Naive B cell (primary cell): ENCODE measurements at regions not wholly inside any gene's neighbourhood (a gene's known extent, or its start where the extent isn't known, plus 50 kb on each side); places are given as distances from the start of the nearest gene placed in this dataset.

Experiments used
- ATAC-seq, 2 donors: fragments of 150-1000 bp; cut with Tn5 transposase; 2 replicates each; pipeline ENCODE4 v1.10.0; 2021; ENCODE audit warnings: low read depth in 2 of 2, mild to moderate bottlenecking in 2 of 2, moderate library complexity in 2 of 2
- DNase-seq: peaks from one replicate; pipeline ENCODE4 v3.0.0; 2022
- H3K27ac Mint-ChIP-seq, 6 donors: one replicate each; pipeline ENCODE4 v1.8.0; 2020 to 2022; ENCODE audit warnings: mild to moderate bottlenecking in 6 of 6, mixed read lengths in 6 of 6, moderate library complexity in 5 of 6, inconsistent platforms in 2 of 6
- H3K27me3 Mint-ChIP-seq, 3 donors: one replicate each; pipeline ENCODE4 v1.8.0; 2021 to 2022; ENCODE audit warnings: mixed read lengths in 3 of 3, mild to moderate bottlenecking in 1 of 3
- H3K36me3 Mint-ChIP-seq, 2 donors: one replicate each; pipeline ENCODE4 v1.8.0; 2020 to 2022; ENCODE audit warnings: mixed read lengths in 2 of 2, inconsistent platforms in 1 of 2, mild to moderate bottlenecking in 1 of 2
- H3K4me1 Mint-ChIP-seq, 3 donors: one replicate each; pipeline ENCODE4 v1.8.0; 2020 to 2022; ENCODE audit warnings: mixed read lengths in 3 of 3, inconsistent platforms in 1 of 3, mild to moderate bottlenecking in 1 of 3, moderate library complexity in 1 of 3
- H3K4me3 Mint-ChIP-seq, 8 donors: one replicate each; pipeline ENCODE4 v1.8.0; 2020 to 2022; ENCODE audit warnings: mild to moderate bottlenecking in 8 of 8, mixed read lengths in 8 of 8, moderate library complexity in 8 of 8, inconsistent platforms in 2 of 8
- H3K9me3 Mint-ChIP-seq, 7 donors: one replicate each; pipeline ENCODE4 v1.8.0; 2020 to 2022; ENCODE audit warnings: mixed read lengths in 7 of 7, mild to moderate bottlenecking in 5 of 7, inconsistent platforms in 2 of 7, moderate library complexity in 1 of 7

DNA sequence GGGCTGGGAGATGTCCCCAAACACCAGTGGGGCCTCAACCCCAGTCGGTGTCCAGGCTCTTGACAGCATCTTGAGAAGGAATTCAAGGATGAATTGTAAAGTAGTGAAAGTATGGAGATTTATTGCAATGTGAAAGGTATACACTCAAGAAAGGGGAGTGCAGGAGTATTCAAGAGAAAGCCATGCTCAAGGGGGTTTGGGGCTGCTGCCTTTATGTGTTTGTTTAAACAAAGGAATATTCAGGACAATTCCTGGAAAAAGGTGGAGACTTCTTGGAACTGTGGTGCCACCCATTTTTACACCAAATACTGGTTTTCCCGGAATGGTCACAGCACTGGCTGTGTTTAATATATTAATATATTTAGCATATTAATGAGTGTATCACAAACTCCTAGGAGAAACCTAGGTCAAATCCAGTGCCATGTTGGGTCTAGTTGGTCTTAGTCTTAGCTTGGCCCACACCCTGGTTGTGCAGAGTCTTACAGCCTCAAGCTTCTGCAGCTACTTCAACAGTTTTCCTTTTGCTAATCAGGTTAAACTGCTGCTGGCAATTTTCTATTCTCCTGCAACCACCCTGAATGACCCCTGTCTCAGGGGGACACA is 138.5 kb upstream of the TMTC4 start:
- H3K9me3 Mint-ChIP-seq, result peaks cover 0 to 11% (median 6%) of the 10 kb centered on the region in 7 donors
- H3K27ac Mint-ChIP-seq, result no peak overlapping the region
- DNase-seq (no peak), ATAC-seq (no peak)
- peaks cover 7 to 25% (median 10%) of the 10 kb centered on the region in 3 donors for H3K27me3 Mint-ChIP-seq
- no peaks in the 10 kb centered on the region for H3K36me3 Mint-ChIP-seq
- H3K4me3 Mint-ChIP-seq, result no peak overlapping the region
- H3K4me1 Mint-ChIP-seq, result no peaks in the 10 kb centered on the region

DNA sequence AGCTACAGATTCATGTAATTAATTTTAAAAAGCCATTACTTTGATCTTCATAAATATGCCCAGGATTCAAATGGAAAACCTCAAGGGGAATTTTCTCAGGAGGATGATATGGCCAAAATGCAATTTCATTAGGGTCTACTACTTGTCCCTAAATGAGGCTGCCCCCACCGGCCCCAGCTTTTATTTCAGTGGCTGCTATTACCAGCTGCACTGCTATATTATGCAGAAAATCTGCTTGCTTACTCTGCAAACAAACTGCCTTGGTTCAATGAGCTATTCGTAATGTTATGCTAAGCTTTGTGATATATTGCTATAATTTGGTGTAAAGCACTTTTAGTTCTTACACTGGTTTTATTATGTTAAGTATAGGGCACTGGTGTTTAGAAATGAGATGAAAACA is 137.3 kb upstream of the TMTC4 start:
- peaks cover 4 to 25% (median 7%) of the 10 kb centered on the region in 3 donors for H3K27me3 Mint-ChIP-seq
- no peak for ATAC-seq
- H3K27ac Mint-ChIP-seq, result no peak overlapping the region

DNA sequence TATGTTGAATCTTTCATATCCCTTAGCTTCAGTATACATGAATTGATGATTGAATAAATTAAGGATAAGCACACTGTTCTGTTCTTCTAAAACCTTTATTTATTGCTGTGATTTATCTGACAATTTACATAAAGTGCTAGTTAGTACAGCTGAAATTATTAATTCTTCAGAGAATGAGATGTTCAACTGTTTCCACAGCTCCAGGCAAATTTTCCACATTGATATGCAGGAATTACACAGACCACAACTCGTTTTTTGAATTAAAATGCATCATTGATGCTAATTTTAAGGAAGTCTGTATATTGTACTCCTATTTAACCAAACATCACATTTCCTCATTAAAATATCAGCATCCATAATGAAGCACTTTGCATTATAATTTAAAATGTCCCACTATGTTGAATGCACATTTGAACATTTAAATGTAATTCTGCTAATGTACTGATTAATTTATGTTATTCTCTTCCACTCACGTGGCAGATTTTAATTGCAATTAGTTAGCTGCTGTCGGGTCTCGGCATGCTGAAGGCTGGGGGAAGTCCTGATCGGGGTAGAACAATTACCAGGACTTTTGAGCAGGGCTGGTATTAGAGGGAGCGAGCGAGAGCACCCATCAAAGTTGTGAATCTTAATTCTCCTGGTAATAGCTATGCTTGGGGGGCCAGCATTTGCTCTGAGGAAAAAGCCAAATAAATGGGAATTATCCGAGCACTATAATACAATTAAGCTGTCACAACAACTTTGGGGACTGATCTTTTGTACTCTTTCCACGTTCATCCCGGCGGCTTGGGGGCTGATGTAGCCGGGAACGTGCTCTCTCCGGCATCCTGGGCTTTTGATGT is 136.7 kb upstream of the TMTC4 start:
- Mint-ChIP-seq H3K9me3 (peaks cover 0 to 6% (median 0%) of the 10 kb centered on the region in 7 donors), H3K4me1 (no peaks in the 10 kb centered on the region), H3K36me3 (no peaks in the 10 kb centered on the region), H3K27ac (no peak overlapping the region), H3K4me3 (no peak overlapping the region), H3K27me3 (peaks cover 4 to 23% (median 4%) of the 10 kb centered on the region in 3 donors)
- ATAC-seq, result no peak
- no peak for DNase-seq

More for the DNA sequence above, 137.3 kb upstream of the TMTC4 start:
- H3K4me3 Mint-ChIP-seq, result no peak overlapping the region
- no peaks in the 10 kb centered on the region for H3K4me1 Mint-ChIP-seq
- DNase-seq, result no peak
- H3K9me3 Mint-ChIP-seq, result peaks cover 0 to 6% (median 0%) of the 10 kb centered on the region in 7 donors
- no peaks in the 10 kb centered on the region for H3K36me3 Mint-ChIP-seq

DNA sequence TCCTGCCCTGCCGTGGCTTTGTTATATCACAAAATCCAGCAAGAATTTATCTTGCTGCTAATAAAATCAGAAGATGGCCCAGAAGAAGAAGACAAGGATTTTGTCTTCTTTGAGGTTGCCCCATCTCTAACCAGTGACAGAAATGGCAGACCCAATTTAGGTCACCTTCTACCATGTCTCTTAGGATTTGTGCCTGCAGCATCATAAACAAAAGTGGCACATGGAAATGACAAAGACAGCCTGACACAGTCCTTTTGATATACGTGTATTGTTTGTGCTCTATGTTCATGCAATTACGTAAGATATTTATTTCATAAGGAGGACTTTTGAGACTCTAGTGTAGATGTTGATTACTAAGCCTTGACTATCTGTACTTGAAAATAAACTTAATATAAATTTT is 135.9 kb upstream of the TMTC4 start:
- Mint-ChIP-seq H3K36me3 (no peaks in the 10 kb centered on the region), H3K27me3 (peaks cover 0 to 15% (median 4%) of the 10 kb centered on the region in 3 donors), H3K27ac (peak overlapping the region in 1 of 6 donors; percentile 4), H3K9me3 (peaks cover 0 to 3% (median 0%) of the 10 kb centered on the region in 7 donors), H3K4me1 (no peaks in the 10 kb centered on the region), H3K4me3 (no peak overlapping the region)
- no peak for DNase-seq
- no peak for ATAC-seq

DNA sequence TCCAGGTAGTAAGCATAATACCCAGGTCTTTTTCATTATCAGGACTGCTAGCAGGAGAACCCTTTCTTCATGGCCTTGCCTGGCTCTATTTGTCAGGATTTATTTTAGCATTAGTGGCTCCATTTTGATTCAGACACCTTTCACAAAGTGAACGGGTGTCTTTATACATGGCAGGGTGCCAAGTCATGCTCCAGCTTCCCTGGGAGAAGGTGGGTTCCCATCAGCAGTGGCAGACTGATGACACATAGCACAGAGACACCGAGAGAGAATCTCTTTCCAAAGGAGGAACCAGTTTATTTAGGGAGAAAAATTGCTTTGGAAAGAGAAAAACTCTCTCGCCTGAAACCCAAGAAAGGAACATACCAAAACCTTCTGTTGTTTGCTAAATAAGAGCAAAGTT is 135.3 kb upstream of the TMTC4 start:
- ATAC-seq (no peak), DNase-seq (no peak)
- no peaks in the 10 kb centered on the region for H3K36me3 Mint-ChIP-seq
- peaks cover 0 to 13% (median 4%) of the 10 kb centered on the region in 3 donors for H3K27me3 Mint-ChIP-seq
- H3K4me3 Mint-ChIP-seq, result no peak overlapping the region
- no peaks in the 10 kb centered on the region for H3K4me1 Mint-ChIP-seq
- no peak overlapping the region for H3K27ac Mint-ChIP-seq
- H3K9me3 Mint-ChIP-seq, result peaks cover 0 to 3% (median 0%) of the 10 kb centered on the region in 7 donors

DNA sequence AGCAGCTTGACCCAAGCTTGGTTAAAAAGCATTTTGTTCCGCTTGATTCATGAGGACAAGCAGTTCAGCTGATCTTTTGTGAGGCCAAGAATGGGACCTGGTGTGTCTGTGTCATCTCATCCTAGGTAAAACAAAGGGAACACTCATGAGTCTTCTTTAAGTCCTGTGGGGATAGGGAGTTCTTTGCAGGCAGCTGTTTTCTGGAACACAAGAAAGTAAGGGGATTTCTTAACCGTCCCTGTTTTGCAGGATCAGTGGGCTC is 134.5 kb upstream of the TMTC4 start:
- Mint-ChIP-seq H3K9me3 (peaks cover 2 to 7% (median 3%) of the 10 kb centered on the region in 7 donors), H3K27ac (no peak overlapping the region), H3K4me3 (no peak overlapping the region), H3K36me3 (no peaks in the 10 kb centered on the region), H3K27me3 (peaks cover 0 to 13% (median 4%) of the 10 kb centered on the region in 3 donors), H3K4me1 (no peaks in the 10 kb centered on the region)
- ATAC-seq (no peak), DNase-seq (no peak)

DNA sequence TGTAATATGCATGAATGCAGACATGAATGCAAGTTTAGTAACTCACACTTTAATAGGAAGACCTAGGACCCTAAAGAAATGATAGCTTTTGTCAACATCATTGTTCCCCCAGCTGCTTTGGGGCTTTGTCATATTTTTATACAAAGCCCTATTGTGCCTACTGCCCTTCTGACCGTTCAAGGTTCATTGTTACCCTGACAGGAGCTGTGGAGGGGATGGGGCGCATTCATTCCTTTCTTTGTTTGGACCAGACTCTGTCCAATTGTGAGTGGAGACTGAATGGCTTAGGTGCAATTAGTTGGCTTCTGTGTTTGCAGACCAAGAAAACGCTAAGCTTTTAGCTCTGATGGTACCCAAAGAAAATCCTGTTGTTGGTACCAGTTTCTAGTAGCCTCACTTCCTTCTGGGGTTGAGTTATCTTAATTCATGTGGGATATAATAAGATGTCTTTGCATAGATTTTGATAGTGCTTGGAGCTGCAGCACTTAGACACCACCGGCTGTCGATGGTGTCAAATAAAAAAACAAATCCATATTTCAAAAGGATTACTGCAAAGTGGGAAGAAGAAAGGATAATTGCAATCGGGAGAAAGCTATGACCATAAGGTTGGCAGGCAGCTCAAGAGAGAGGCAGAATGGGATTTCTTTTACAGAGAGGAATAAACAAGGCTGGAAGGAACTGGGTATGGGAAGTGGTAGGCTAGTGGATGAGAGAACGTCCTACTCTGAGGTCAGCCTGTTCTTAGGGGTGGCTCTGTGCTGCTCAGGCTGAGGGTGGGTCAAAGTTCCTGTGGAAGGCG is 133.9 kb upstream of the TMTC4 start:
- Mint-ChIP-seq H3K27ac (no peak overlapping the region), H3K36me3 (no peaks in the 10 kb centered on the region), H3K9me3 (peaks cover 2 to 10% (median 4%) of the 10 kb centered on the region in 7 donors), H3K27me3 (peaks cover 0 to 13% (median 4%) of the 10 kb centered on the region in 3 donors), H3K4me1 (no peaks in the 10 kb centered on the region), H3K4me3 (no peak overlapping the region)
- DNase-seq (no peak), ATAC-seq (no peak)

DNA sequence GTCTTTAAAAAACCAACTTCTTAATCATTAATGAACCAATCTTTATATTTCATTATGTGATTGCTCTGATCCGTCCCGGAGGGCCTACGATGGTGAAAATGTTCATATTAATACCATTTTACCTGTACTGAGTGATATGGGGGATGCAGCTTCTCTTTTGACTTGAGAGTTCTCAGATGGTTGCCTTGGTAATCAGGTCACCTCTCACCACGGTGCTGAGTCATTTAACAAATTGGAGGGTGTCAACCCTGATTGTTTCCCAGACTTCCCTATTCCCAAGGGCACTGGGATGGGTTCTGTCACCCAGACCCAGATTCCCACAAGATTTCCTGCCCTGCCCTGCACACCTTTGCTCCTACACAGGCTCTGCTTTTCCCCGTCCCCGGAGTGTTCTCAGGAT is 128.5 kb upstream of the TMTC4 start:
- Mint-ChIP-seq H3K4me1 (no peaks in the 10 kb centered on the region), H3K36me3 (peaks cover 0 to 2% of the 10 kb centered on the region in 2 donors), H3K9me3 (peaks cover 3 to 20% (median 6%) of the 10 kb centered on the region in 7 donors), H3K27ac (no peak overlapping the region), H3K4me3 (no peak overlapping the region), H3K27me3 (no peaks in the 10 kb centered on the region)
- ATAC-seq (no peak), DNase-seq (no peak)

DNA sequence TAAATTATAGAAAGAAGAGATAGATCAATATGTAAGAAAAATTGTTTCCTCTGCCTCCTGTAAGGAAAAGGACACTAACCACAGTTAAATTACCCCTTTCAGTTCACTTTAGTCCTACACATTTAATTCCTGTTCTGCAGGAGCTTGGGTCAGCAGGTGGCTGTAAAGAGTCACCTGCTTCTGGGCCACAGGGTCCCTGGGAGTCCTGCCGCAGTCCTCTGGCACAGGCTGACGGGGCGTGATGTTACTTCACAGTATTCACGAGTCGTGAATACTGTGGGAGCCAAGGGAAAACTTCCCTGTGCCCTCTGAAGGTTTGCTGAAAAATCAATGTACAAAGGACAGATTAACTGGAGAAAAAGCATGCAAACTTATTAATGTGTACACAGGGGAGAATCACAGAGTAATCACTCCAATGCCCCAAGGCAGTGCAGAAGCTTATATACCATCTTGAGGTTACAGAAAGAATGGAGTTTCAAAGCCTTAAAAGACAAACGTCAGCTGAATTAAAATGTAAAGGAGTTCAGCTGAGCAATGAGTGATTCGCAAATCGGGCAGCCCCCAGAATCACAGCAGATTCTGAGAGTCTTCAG is 125.8 kb upstream of the TMTC4 start:
- DNase-seq (no peak), ATAC-seq (no peak)
- peaks cover 0 to 7% of the 10 kb centered on the region in 2 donors for H3K36me3 Mint-ChIP-seq
- H3K4me1 Mint-ChIP-seq, result no peaks in the 10 kb centered on the region
- H3K9me3 Mint-ChIP-seq, result peaks cover 6 to 36% (median 9%) of the 10 kb centered on the region in 7 donors
- peaks cover 0 to 2% (median 0%) of the 10 kb centered on the region in 3 donors for H3K27me3 Mint-ChIP-seq
- no peak overlapping the region for H3K4me3 Mint-ChIP-seq
- no peak overlapping the region for H3K27ac Mint-ChIP-seq

DNA sequence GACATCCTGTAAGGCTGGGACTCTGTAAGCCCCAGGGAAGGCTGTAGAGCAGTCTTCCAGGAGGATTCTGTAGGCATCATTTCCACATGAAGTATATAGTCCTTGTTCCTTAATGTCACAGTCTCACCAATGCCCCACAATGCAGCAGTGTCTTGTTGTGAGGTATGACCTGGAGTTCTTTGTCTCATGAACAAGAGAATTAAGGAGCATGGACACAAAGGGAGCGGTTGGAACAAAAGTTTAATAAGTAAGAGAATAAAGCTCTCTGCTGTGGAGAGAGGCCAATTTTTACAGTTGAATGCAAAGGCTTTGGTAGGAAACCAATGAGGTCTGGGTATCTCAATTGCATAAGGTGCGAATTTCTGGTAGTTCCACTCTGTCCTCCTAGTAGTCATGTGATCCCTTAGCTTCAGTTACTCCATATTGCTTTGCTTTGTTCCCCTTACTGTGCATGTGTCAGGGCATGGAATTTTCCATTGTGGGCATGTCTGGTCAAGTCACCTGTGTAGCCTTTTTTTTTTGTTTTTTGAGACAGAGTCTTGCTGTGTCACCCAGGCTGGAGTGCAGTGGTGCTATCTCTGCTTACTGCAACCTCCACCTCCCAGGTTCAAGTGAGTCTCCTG is 124.3 kb upstream of the TMTC4 start:
- H3K36me3 Mint-ChIP-seq, result peaks cover 0 to 7% of the 10 kb centered on the region in 2 donors
- H3K4me1 Mint-ChIP-seq, result no peaks in the 10 kb centered on the region
- H3K4me3 Mint-ChIP-seq, result no peak overlapping the region
- no peak for DNase-seq
- no peak overlapping the region for H3K27ac Mint-ChIP-seq
- peaks cover 3 to 40% (median 9%) of the 10 kb centered on the region in 7 donors for H3K9me3 Mint-ChIP-seq
- ATAC-seq, result no peak
- H3K27me3 Mint-ChIP-seq, result peaks cover 0 to 4% (median 0%) of the 10 kb centered on the region in 3 donors

DNA sequence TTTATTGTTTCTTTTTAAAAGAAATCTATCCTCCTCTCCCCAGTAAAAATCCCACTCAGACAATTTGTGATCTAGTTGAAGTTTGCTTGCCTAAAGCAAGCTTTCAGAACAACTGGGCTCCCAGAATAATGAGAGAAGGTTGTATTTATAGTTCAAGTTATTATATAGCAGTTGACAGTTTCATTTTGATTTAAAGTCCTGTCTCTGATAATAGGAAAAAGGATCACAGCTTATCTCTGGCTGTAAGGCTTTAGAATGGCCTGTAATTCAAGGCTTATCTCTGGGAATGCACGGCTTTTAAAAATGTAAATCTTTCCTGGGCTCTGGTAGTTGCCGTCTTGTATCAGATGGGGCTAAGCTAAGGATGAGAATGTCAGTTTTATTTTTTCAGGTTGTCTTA is 123.3 kb upstream of the TMTC4 start:
- Mint-ChIP-seq H3K4me1 (no peaks in the 10 kb centered on the region), H3K9me3 (peaks cover 6 to 40% (median 13%) of the 10 kb centered on the region in 7 donors), H3K27ac (peak overlapping the region in 1 of 6 donors; percentile 16), H3K27me3 (peaks cover 0 to 4% (median 0%) of the 10 kb centered on the region in 3 donors), H3K4me3 (no peak overlapping the region), H3K36me3 (peaks cover 0 to 7% of the 10 kb centered on the region in 2 donors)
- DNase-seq (no peak), ATAC-seq (no peak)

DNA sequence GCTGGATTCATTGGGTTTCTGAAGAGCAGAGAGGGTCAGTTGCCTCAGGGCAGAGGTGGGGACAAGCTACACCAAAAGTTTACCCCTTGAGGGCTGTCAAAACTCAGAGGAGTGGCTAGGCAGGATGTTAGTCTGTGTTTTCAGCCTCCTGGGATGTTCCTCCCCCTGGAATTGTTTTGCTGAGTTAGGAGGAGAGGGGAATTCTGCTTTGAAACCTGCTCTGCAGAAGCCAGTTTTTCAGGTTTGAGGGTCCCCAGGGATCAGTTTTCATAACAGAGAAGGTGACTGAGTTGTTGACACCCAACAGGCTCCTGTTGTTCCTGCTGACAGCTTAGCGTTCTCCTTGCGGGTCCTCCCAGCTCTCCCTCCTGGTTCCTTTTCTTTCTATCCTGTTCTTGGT is 121.9 kb upstream of the TMTC4 start:
- H3K27me3 Mint-ChIP-seq, result peaks cover 0 to 4% (median 0%) of the 10 kb centered on the region in 3 donors
- DNase-seq (no peak), ATAC-seq (no peak)
- H3K9me3 Mint-ChIP-seq, result peaks cover 7 to 50% (median 15%) of the 10 kb centered on the region in 7 donors
- H3K4me1 Mint-ChIP-seq, result no peaks in the 10 kb centered on the region
- H3K36me3 Mint-ChIP-seq, result peaks cover 0 to 7% of the 10 kb centered on the region in 2 donors
- no peak overlapping the region for H3K27ac Mint-ChIP-seq
- H3K4me3 Mint-ChIP-seq, result no peak overlapping the region

DNA sequence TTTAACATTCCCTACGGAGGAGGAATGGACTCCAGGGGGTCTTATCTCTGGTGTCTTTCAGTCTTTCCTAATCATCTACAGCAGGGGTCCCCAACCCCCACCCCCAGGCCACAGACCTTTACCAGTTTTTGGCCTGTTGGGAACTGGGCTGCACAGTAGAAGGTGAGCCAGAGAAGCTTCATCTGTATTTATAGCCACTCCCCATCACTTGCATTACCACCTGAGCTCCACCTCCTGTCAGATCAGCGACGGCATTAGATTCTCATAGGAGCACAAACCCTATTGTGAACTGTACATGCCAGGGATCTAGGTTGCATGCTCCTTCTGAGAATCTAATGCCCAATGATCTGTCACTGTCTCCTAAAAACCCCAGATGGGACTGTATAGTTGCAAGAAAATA is 120.0 kb upstream of the TMTC4 start:
- Mint-ChIP-seq H3K9me3 (peaks cover 7 to 50% (median 15%) of the 10 kb centered on the region in 7 donors), H3K4me1 (no peaks in the 10 kb centered on the region), H3K27me3 (peaks cover 0 to 4% (median under 1%) of the 10 kb centered on the region in 3 donors), H3K27ac (no peak overlapping the region), H3K36me3 (peaks cover 0 to 7% of the 10 kb centered on the region in 2 donors), H3K4me3 (no peak overlapping the region)
- DNase-seq (no peak), ATAC-seq (no peak)
